H1 (cell line): ENCODE measurements at regions not wholly inside any gene's neighbourhood (a gene's known extent, or its start where the extent isn't known, plus 50 kb on each side); places are given as distances from the start of the nearest gene placed in this dataset.

ENCODE experiments used
- CTCF ChIA-PET: fragments of 300-600 bp; sonication (Branson Sonifier 250); formaldehyde crosslinking; loops from one replicate; lab custom pipeline; 2021; ENCODE audit not compliant: partially characterized antibody; lab: Charles Lee
- POLR2A ChIA-PET: fragments of 300-600 bp; sonication (Branson Sonifier 250); formaldehyde crosslinking; loops from one replicate; lab custom pipeline; 2021; ENCODE audit warnings: inconsistent platforms; ENCODE audit not compliant: partially characterized antibody; lab: Charles Lee
- DNase-seq, 2 experiments: peaks; one replicate each; pipeline versions ENCODE4 v3.0.0 to v3.0.0-alpha.2; 2010 to 2022; ENCODE audit warnings: low spot score in 2 of 2, low read depth in 1 of 2, mixed read lengths in 1 of 2
- FAIRE-seq: peaks from 2 replicates; lab custom pipeline; 2011; peaks lifted over from hg19 to GRCh38; lab: Jason Lieb, UNC
- H2AFZ ChIP-seq: 2 replicates; pipeline ENCODE4 v1.8.1; 2012; ENCODE audit warnings: low read length, inconsistent platforms
- H2AK5ac ChIP-seq: 2 replicates; pipeline ENCODE4 v1.6.1; 2013; ENCODE audit warnings: low read depth, low read length
- H2BK120ac ChIP-seq: replicated peaks from 2 replicates; pipeline ENCODE3; 2013; ENCODE audit warnings: low read depth, low read length, inconsistent platforms
- H2BK12ac ChIP-seq: 2 replicates; pipeline ENCODE4 v1.6.1; 2013; ENCODE audit warnings: low read depth, low read length
- H2BK15ac ChIP-seq: 2 replicates; pipeline ENCODE4 v1.6.1; 2013; ENCODE audit warnings: low read length
- H2BK20ac ChIP-seq: 2 replicates; pipeline ENCODE4 v1.6.1; 2013; ENCODE audit warnings: low read length
- H2BK5ac ChIP-seq: 2 replicates; pipeline ENCODE4 v1.6.1; 2013; ENCODE audit warnings: low read depth, low read length
- H3K14ac ChIP-seq: 2 replicates; pipeline ENCODE4 v1.6.1; 2013; ENCODE audit warnings: inconsistent platforms; ENCODE audit not compliant: insufficient read length
- H3K18ac ChIP-seq: 2 replicates; pipeline ENCODE4 v1.6.1; 2013; ENCODE audit warnings: low read length; ENCODE audit errors: extremely low read depth
- H3K23ac ChIP-seq: 2 replicates; pipeline ENCODE4 v1.6.1; 2013; ENCODE audit warnings: inconsistent platforms; ENCODE audit not compliant: insufficient read length
- H3K23me2 ChIP-seq: 2 replicates; pipeline ENCODE4 v1.6.1; 2013; ENCODE audit warnings: low read depth, low read length
- H3K27ac ChIP-seq: 2 replicates; pipeline ENCODE4 v1.6.1; 2011; ENCODE audit warnings: low read depth, low read length, inconsistent platforms
- H3K27me3 ChIP-seq, 4 experiments: replicated peaks in 1 of 4; 1 replicate in 1 of 4; 2 replicates in 3 of 4; pipeline versions ENCODE4 v1.6.1 to v1.8.1; 2011 to 2013; ENCODE audit warnings: low read length in 3 of 4, mild to moderate bottlenecking in 3 of 4, inconsistent platforms in 2 of 4, mixed read lengths in 2 of 4, moderate library complexity in 1 of 4; ENCODE audit not compliant: control insufficient read depth in 3 of 4, insufficient read depth in 3 of 4; ENCODE audit errors: extremely low read depth in 1 of 4
- H3K36me3 ChIP-seq, 4 experiments: 2 replicates each; pipeline versions ENCODE4 v1.6.1 to v1.8.1; 2011 to 2013; ENCODE audit warnings: mild to moderate bottlenecking in 4 of 4, low read length in 3 of 4, moderate library complexity in 2 of 4, control low read depth in 1 of 4, inconsistent platforms in 1 of 4; ENCODE audit not compliant: insufficient read depth in 4 of 4, control insufficient read depth in 2 of 4
- H3K4ac ChIP-seq: replicated peaks from 2 replicates; pipeline ENCODE3; 2013; ENCODE audit warnings: low read length, low read depth, mixed read lengths, inconsistent platforms; ENCODE audit not compliant: insufficient read length
- H3K4me1 ChIP-seq, 4 experiments: replicated peaks in 1 of 4; 1 replicate in 1 of 4; 2 replicates in 3 of 4; pipeline versions ENCODE4 v1.6.1 to v1.8.1; 2011 to 2013; ENCODE audit warnings: low read length in 3 of 4, inconsistent platforms in 2 of 4, mixed read lengths in 1 of 4; ENCODE audit not compliant: insufficient read depth in 4 of 4, control insufficient read depth in 3 of 4
- H3K4me2 ChIP-seq, 2 experiments: 2 replicates each; pipeline versions ENCODE4 v1.6.1 to v1.8.1; 2011 to 2013; ENCODE audit warnings: low read depth in 2 of 2, low read length in 2 of 2, control low read depth in 1 of 2, inconsistent platforms in 1 of 2, mild to moderate bottlenecking in 1 of 2; ENCODE audit not compliant: insufficient read depth in 1 of 2
- H3K4me3 ChIP-seq, 4 experiments: fragments of 200-600, 300-600 bp in 1 of 4; sonication (generic), shearing (Covaris generic), sonication (Bioruptor Twin) in 1 of 4; 2 replicates each; pipeline versions ENCODE4 v1.5.1 to v1.8.1; 2011 to 2016; ENCODE audit warnings: low read length in 4 of 4, low read depth in 3 of 4, control low read depth in 2 of 4, inconsistent platforms in 2 of 4, mild to moderate bottlenecking in 2 of 4, mixed read lengths in 1 of 4, moderate library complexity in 1 of 4; ENCODE audit not compliant: insufficient read depth in 2 of 4; ENCODE audit errors: extremely low read depth in 1 of 4
- H3K56ac ChIP-seq: replicated peaks from 2 replicates; pipeline ENCODE3; 2013; ENCODE audit warnings: low read depth, mild to moderate bottlenecking, mixed read lengths, low read length, inconsistent platforms; ENCODE audit not compliant: insufficient read length
- H3K79me1 ChIP-seq: 2 replicates; pipeline ENCODE4 v1.6.1; 2013; ENCODE audit warnings: low read depth, low read length, control low read depth
- H3K79me2 ChIP-seq, 2 experiments: 2 replicates each; pipeline versions ENCODE4 v1.6.1 to v1.8.1; 2012 to 2013; ENCODE audit warnings: low read length in 2 of 2, mild to moderate bottlenecking in 2 of 2, inconsistent platforms in 1 of 2; ENCODE audit not compliant: insufficient read depth in 2 of 2, control insufficient read depth in 1 of 2
- H3K9ac ChIP-seq, 4 experiments: replicated peaks in 1 of 4; 1 replicate in 1 of 4; 2 replicates in 3 of 4; pipeline versions ENCODE4 v1.6.1 to v1.8.1; 2011 to 2013; ENCODE audit warnings: low read depth in 3 of 4, low read length in 3 of 4, control low read depth in 2 of 4, mild to moderate bottlenecking in 2 of 4, moderate library complexity in 2 of 4, inconsistent platforms in 1 of 4; ENCODE audit errors: extremely low read depth in 1 of 4
- H3K9me3 ChIP-seq, 2 experiments: 2 replicates each; pipeline versions ENCODE4 v1.6.1 to v1.8.1; 2012 to 2013; ENCODE audit warnings: mild to moderate bottlenecking in 2 of 2, moderate library complexity in 2 of 2, control low read depth in 1 of 2, inconsistent platforms in 1 of 2, low read depth in 1 of 2, low read length in 1 of 2, mixed read lengths in 1 of 2; ENCODE audit not compliant: insufficient read depth in 2 of 2
- H4K20me1 ChIP-seq, 2 experiments: replicated peaks in 1 of 2; 2 replicates each; pipeline versions ENCODE3 to v1.8.1; 2011 to 2013; ENCODE audit warnings: inconsistent platforms in 2 of 2, low read length in 2 of 2, mild to moderate bottlenecking in 1 of 2; ENCODE audit not compliant: insufficient read depth in 2 of 2, control insufficient read depth in 1 of 2
- H4K5ac ChIP-seq: 2 replicates; pipeline ENCODE4 v1.6.1; 2013; ENCODE audit warnings: low read length, low read depth, mixed read lengths, inconsistent platforms; ENCODE audit not compliant: insufficient read length
- H4K8ac ChIP-seq: 2 replicates; pipeline ENCODE4 v1.8.0; 2013; ENCODE audit warnings: mild to moderate bottlenecking, moderate library complexity, low read length, inconsistent platforms; ENCODE audit not compliant: insufficient read depth; ENCODE audit errors: extremely low read depth
- H4K91ac ChIP-seq: replicated peaks from 2 replicates; pipeline ENCODE3; 2013; ENCODE audit warnings: low read length, mixed read lengths, inconsistent platforms; ENCODE audit not compliant: insufficient read length
- BCL11A ChIP-seq, 2 experiments: IDR thresholded peaks; one replicate each; pipeline ENCODE4 v1.6.1; 2011; ENCODE audit warnings: low read depth in 2 of 2, low read length in 2 of 2, mild to moderate bottlenecking in 2 of 2
- CREB1 ChIP-seq: IDR thresholded peaks from 2 replicates; pipeline ENCODE4 v1.6.1; 2012; ENCODE audit warnings: inconsistent platforms
- CTCF ChIP-seq, 3 experiments: IDR thresholded peaks; 1 replicate in 2 of 3; 2 replicates in 1 of 3; pipeline versions ENCODE4 v1.5.1 to v1.6.1; 2011; ENCODE audit warnings: low read length in 3 of 3, mild to moderate bottlenecking in 3 of 3, inconsistent platforms in 2 of 3, low read depth in 1 of 3, moderate library complexity in 1 of 3; ENCODE audit not compliant: insufficient read depth in 1 of 3; ENCODE audit errors: control extremely low read depth in 1 of 3
- E2F6 ChIP-seq: IDR thresholded peaks from 2 replicates; pipeline ENCODE4 v1.6.1; 2012; ENCODE audit warnings: inconsistent platforms
- EGR1 ChIP-seq: IDR thresholded peaks from 2 replicates; pipeline ENCODE4 v1.6.1; 2011; ENCODE audit warnings: low read depth, low read length, borderline replicate concordance
- PHF8 ChIP-seq: fragments of 200-600 bp; sonication (generic); conservative IDR thresholded peaks from 2 replicates; pipeline ENCODE4 v1.7.1; 2012; ENCODE audit warnings: low read depth, mild to moderate bottlenecking, inconsistent platforms, low read length, moderate library complexity
- POU5F1 ChIP-seq: IDR thresholded peaks from 2 replicates; pipeline ENCODE4 v1.6.1; 2011; ENCODE audit warnings: low read depth, mild to moderate bottlenecking, low read length, moderate library complexity
- RXRA ChIP-seq: IDR thresholded peaks from 2 replicates; pipeline ENCODE4 v1.6.1; 2011; ENCODE audit warnings: low read depth, mild to moderate bottlenecking, low read length, moderate library complexity; ENCODE audit not compliant: insufficient read depth
- SP4 ChIP-seq: IDR thresholded peaks from 2 replicates; pipeline ENCODE4 v1.6.1; 2012; ENCODE audit warnings: low read length, inconsistent platforms
- WGBS, 2 experiments: shearing (Covaris generic) in 1 of 2; methylation state at CpG; one replicate each; pipeline versions ENCODE4 v1.1.6 to v1.1.7; 2013 to 2015; ENCODE audit warnings: low lambda C conversion rate in 2 of 2, mixed read lengths in 2 of 2, inconsistent platforms in 1 of 2, low coverage in 1 of 2, missing lambda C conversion rate in 1 of 2; ENCODE audit not compliant: insufficient replicate concordance in 2 of 2, insufficient coverage in 1 of 2, insufficient read length in 1 of 2; ENCODE audit errors: extremely low coverage in 1 of 2, missing lambda C conversion rate in 1 of 2; 5-methylcytosine and 5-hydroxymethylcytosine counted together

GRCh38 chr1:238582816-238583215 is 692.1 kb upstream of the ZP4 start:
- H2BK120ac ChIP-seq = no peak overlapping the region
- H4K91ac ChIP-seq = no peak overlapping the region
- H2AK5ac ChIP-seq = no peak overlapping the region
- H3K79me1 ChIP-seq = no peaks in the 10 kb centered on the region
- no peak overlapping the region for H2BK12ac ChIP-seq
- H4K8ac ChIP-seq = no peak overlapping the region
- CTCF ChIA-PET = no interaction called here
- H3K56ac ChIP-seq = no peak overlapping the region
- no peaks in the 10 kb centered on the region for H3K36me3 ChIP-seq
- H3K23me2 ChIP-seq = no peaks in the 10 kb centered on the region
- no peaks in the 10 kb centered on the region for H3K79me2 ChIP-seq
- no peaks in the 10 kb centered on the region for H3K27me3 ChIP-seq
- H2AFZ ChIP-seq = no peak overlapping the region
- H3K14ac ChIP-seq = no peak overlapping the region
- FAIRE-seq (no peak), DNase-seq (no peak)
- no peak overlapping the region for H2BK20ac ChIP-seq
- H2BK15ac ChIP-seq = no peak overlapping the region
- POLR2A ChIA-PET = no interaction called here
- H3K23ac ChIP-seq = no peak overlapping the region
- no peak overlapping the region for H3K18ac ChIP-seq
- H4K5ac ChIP-seq = no peak overlapping the region
- H3K9ac ChIP-seq = no peak overlapping the region
- TF ChIP-seq EGR1 = no peak
- no peak for TF ChIP-seq PHF8
- TF ChIP-seq POU5F1 = no peak
- TF ChIP-seq CREB1 = no peak
- TF ChIP-seq RXRA = no peak
- no peak for TF ChIP-seq SP4
- no peak for TF ChIP-seq CTCF (IDR thresholded peaks at IDR 0.05; ENCODE audit: control extremely low read depth in 1 of 3, insufficient read depth in 1 of 3, low read depth in 1 of 3, low read length in 3 of 3)
- no peak for TF ChIP-seq BCL11A (IDR thresholded peaks at IDR 0.05; ENCODE audit: low read depth in 2 of 2, low read length in 2 of 2)
- TF ChIP-seq E2F6 = no peak
- no peak overlapping the region for H3K4ac ChIP-seq
- no peaks in the 10 kb centered on the region for H3K4me1 ChIP-seq
- WGBS, 2 experiments = 89% methylated on average over 3 of the region's 3 CpGs; no CpG with 5 or more reads in 1 of the 2 experiments
- H3K9me3 ChIP-seq = no peaks in the 10 kb centered on the region
- no peak overlapping the region for H3K27ac ChIP-seq
- H4K20me1 ChIP-seq = no peaks in the 10 kb centered on the region
- no peak overlapping the region for H3K4me2 ChIP-seq
- no peak overlapping the region for H2BK5ac ChIP-seq
- no peak overlapping the region for H3K4me3 ChIP-seq
